CD4-positive, alpha-beta T cell treated with Interleukin-4 for 4 hours (primary cell): ENCODE measurements at regions not wholly inside any gene's neighbourhood (a gene's known extent, or its start where the extent isn't known, plus 50 kb on each side); places are given as distances from the start of the nearest gene placed in this dataset.
A peak's percentile ranks its signal among the peaks of the same experiment; 100 is the strongest.
"Not testable (repeated sequence)": the region's sequence is repeated elsewhere in the genome, so short reads cannot be mapped to it uniquely, and the experiment has no call there.

Experiments
- DNase-seq: peaks from one replicate; pipeline ENCODE4 v3.0.0-alpha.2; 2020

DNA sequence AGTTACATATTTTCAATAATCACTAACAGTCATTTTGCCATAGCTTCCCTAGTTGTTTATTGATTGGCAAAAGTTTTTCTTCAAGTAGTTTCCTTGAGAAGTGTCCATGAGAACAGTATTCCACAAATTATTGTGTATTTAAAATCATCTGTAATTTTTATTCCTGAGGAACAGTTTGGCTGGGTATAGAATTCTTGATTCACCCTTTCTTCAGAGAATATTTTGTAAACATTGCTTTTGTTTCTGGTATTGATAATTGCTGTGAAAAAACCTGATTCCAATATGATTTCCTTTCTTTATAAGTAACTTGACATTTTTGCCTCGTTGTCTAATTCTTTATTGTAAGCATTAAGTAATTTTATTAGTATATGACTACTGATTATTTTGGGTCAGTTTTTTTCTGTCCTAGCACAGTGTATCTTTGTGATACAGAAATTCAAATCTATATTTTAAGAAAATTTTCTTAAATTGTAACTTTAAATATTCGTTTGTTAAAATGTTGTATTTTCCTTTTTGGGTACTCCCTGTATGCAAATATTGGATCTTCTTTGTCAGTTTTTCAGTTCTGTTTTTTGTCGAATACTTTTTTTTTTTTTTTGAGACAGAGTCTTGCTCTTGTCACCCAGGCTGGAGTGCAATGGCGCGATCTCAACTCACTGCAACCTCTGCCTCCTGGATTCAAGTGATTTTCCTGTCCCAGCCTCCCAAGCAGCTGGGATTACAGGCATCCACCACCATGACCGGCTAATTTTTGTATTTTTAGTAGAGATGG is 162.0 kb upstream of the ATP2B1 start:
- no peak for DNase-seq

DNA sequence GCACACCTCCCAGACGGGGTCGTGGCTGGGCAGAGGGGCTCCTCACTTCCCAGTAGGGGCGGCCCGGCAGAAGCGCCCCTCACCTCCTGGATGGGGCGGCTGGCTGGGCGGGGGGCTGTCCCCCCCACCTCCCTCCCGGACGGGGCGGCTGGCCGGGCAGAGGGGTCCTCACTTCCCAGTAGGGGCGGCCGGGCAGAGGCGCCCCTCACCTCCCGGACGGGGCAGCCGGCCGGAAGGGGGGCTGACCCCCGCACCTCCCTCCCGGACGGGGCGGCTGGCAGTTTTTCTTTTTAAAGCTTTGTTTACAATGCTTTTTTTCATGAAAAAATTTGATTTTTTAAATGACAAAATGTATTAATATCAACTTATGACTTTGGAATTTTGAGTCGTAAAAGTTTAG is 159.0 kb upstream of the ATP2B1 start:
- not testable (repeated sequence) for DNase-seq

- DNase-seq: peak; percentile 33
Measured at GRCh38 chr12:89864411-89864810, 155.8 kb upstream of the ATP2B1 start.

- DNase-seq: peak; percentile 94
Measured at GRCh38 chr12:89863968-89864367, 155.3 kb upstream of the ATP2B1 start.

DNA sequence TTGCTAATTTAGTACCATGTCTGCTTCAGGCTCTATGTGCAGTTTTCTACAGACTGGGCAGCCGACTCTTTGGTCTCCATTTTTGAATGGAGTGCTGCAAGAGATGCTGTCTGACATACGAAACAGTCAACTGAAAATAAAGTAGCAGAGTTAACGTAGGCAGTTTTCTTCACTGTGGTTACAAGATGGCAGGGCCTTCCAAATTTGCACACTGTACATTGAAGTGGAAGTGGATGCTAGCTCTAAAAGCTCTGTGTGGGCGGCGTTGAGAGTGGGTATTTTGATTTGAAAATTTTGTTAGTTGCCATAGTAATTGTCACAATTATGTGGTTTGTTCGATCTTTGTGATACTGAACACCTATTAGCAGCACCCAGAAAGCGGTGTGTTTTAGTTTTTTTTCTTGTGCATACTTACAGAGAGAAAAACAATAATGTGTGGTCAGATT is 154.9 kb upstream of the ATP2B1 start:
- DNase-seq: peak; percentile 98

DNA sequence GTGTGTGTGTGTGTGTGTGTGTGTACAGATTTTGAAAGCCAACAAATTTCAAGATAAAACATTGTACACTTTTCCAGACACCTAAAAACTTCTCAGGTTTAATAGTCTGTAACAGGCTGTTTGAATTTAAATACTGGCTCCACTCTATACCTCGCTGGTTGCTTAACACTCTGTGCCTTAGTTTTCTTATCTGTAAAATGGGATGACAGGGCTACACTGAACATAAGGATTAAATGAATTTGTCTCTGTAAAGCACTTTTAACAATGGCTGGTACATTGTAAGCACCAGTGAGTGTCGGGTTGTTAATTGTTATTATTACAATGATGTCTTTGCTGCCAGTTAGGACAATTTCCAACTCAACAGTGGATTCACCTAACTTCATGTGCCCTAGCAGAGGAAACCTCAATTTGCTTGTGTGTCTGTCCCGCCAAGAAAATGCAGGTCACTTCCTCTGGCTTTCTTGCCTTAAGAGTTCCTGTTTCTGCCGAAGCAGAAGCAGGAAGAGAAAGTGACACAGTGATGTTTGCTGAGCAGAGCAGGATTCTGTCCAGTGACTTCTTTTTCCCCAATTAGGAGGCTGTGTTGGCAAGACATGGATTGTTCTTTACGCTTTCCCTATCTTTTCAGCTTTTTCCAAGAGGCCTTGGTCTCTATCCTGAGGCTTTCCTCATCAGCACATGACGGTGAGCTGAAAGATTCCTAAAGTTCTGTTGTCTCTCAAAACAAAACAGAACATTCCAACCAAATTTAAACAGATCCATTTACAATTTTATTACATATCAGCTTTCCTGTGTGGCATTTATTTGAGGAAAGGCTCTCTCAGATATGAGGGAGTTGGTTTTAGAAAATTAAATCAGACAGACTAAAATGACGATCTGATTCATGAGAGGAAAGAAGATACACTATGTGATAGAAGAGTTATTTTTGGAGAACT is 154.1 kb upstream of the ATP2B1 start:
- DNase-seq: peak; percentile 88

GRCh38 chr12:89861086-89861485 is 152.4 kb upstream of the ATP2B1 start:
- DNase-seq: peak; percentile 78

DNA sequence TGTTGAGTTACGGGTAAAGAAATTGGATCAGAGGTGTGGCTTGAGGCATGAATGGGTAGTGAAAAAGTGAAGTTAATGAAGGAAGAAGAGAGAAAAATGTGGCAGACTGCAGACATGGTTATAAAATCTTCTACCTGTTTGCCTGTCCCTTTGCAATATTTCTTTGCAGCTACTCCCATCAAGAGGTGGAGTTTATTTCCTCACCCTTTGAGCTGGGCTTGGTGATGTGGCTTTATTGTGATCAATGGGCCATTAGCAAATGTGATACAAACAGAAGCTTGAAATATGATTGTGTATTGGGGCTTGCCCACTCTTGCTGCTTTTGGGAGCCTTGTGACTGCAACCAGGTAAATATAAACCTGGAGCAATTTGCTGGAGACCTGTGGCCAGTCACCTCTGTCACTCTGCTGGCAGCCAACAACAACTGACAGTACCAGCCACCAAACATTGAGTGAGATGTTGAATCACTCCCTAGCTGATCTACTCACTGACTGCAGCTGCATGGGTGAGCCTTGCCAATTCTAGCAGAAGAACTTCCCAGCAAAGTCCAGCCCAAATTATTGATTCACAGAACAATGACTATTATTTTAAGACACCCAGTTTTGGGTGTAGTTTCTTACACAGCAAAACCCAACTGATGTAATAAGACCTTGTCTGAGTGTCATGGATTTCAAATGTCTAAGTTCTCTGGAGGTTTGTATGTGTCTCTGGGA is 151.0 kb upstream of the ATP2B1 start:
- DNase-seq: peak; percentile 70

- no peak for DNase-seq
Measured at GRCh38 chr12:89858718-89859117, 150.1 kb upstream of the ATP2B1 start.

DNA sequence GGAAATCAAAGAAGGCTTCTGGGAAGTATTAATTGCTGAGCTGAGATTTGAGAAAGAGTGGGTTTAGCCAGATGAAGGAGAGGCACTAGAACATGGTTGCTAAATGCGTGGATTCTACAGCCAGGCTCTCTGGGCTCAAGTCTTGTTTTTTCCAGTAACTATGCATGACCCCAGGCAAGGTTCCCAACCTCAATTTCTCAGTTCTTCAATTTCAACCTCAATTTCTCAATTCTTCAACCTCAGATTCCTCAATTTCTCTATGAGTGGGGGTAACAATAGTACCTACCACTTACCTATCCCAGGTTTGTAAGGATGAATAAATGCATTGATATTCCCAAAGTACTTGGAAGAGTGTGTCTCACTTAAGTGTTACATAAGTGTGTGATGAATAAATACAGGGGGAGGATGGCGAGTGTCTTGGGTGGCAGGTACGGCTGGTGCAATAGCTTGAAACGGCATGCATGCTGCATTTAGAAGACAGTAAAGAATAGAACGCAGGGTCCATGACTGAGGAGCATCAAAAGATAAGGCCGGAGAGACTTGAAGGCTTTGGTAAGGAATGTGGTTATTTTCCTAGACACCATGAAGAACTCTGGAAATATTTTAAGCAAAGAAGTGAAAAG is 149.1 kb upstream of the ATP2B1 start:
- no peak for DNase-seq

GRCh38 chr12:89856431-89856830 is 147.8 kb upstream of the ATP2B1 start:
- DNase-seq: peak; percentile 69

GRCh38 chr12:89848732-89849131 is 140.1 kb upstream of the ATP2B1 start:
- no peak for DNase-seq

- no peak for DNase-seq
Measured at GRCh38 chr12:89846473-89847055, 137.9 kb upstream of the ATP2B1 start.

- no peak for DNase-seq
Measured at GRCh38 chr12:89845767-89846166, 137.1 kb upstream of the ATP2B1 start.

GRCh38 chr12:89845366-89845765 is 136.7 kb upstream of the ATP2B1 start:
- DNase-seq: no peak

GRCh38 chr12:89844539-89844938 is 135.9 kb upstream of the ATP2B1 start:
- DNase-seq: no peak

DNA sequence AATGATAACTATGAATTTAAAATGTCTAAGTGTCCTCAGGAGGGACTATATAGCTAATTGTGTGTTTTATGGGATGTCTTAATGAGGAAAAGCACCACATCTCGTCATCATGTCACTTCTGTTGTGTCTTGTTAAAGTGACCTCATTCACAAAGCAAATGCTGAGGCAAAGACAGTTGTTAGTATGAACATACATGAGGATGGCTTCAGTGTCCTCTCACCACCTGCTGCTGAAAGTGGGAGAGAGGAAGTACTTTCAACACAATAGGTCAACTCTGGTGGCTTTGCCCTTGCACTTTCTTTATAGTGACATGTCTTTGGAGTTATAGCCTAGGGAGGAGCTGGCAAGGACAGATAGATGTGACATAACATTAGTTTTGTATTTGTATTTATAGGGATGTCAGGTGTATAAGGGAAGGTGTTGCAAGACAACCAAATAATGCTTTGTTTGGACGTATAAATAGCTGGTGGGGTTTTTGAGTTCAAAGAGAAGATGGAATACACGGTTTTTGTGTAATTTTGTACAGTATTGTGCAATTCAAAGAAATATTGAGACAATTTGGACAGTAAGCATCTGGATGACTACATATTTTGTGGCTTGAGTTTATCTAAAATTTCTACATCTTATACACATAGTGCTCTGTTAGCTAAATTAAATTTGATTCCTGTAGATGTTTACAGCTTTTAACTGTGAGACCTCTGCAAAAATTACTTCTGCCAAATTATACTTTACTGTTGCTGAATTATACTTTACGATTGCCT is 131.7 kb upstream of the ATP2B1 start:
- no peak for DNase-seq

DNA sequence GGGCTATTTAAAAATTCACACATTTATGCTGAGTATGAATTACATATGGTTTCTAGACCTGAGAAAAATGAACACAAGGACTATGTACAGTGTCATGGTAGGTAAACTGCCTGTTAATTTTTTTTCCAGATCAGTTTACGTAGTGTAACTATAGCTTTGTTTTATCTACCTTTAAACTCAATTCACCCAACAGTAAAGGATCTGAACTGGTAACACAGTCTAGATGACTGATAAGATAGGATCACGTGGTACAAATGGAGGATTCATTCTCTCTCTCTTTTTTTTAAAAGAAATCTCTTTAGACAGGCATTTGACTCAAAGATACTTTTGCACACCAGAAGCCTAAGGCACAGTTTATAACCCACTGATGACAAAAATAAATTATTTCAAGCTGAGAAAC is 130.8 kb upstream of the ATP2B1 start:
- DNase-seq: no peak

- no peak for DNase-seq
Measured at GRCh38 chr12:89838833-89839232, 130.2 kb upstream of the ATP2B1 start.

- no peak for DNase-seq
Measured at GRCh38 chr12:89836026-89836425, 127.4 kb upstream of the ATP2B1 start.

- no peak for DNase-seq
Measured at GRCh38 chr12:89834676-89835075, 126.0 kb upstream of the ATP2B1 start.
